C4-2B (cell line): ENCODE measurements at regions not wholly inside any gene's neighbourhood (a gene's known extent, or its start where the extent isn't known, plus 50 kb on each side); places are given as distances from the start of the nearest gene placed in this dataset.

Experiments used
- ZFX ChIP-seq: fragments of 450-650 bp; IDR thresholded peaks from 2 replicates; pipeline ENCODE4 v1.6.1; 2017
- TF ChIP-seq, protein P1 (sequence below): fragments of 450-650 bp; conservative IDR thresholded peaks from 2 replicates; pipeline ENCODE4 v1.5.1; 2017; ENCODE audit warnings: mild to moderate bottlenecking

GRCh38 chr2:15828576-15828975, 111.8 kb upstream of the MYCN start:
- TF ChIP-seq, protein P1, sequence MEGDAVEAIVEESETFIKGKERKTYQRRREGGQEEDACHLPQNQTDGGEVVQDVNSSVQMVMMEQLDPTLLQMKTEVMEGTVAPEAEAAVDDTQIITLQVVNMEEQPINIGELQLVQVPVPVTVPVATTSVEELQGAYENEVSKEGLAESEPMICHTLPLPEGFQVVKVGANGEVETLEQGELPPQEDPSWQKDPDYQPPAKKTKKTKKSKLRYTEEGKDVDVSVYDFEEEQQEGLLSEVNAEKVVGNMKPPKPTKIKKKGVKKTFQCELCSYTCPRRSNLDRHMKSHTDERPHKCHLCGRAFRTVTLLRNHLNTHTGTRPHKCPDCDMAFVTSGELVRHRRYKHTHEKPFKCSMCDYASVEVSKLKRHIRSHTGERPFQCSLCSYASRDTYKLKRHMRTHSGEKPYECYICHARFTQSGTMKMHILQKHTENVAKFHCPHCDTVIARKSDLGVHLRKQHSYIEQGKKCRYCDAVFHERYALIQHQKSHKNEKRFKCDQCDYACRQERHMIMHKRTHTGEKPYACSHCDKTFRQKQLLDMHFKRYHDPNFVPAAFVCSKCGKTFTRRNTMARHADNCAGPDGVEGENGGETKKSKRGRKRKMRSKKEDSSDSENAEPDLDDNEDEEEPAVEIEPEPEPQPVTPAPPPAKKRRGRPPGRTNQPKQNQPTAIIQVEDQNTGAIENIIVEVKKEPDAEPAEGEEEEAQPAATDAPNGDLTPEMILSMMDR: no peak
- TF ChIP-seq ZFX: no peak
